SK-N-SH (cell line): ENCODE measurements at regions not wholly inside any gene's neighbourhood (a gene's known extent, or its start where the extent isn't known, plus 50 kb on each side); places are given as distances from the start of the nearest gene placed in this dataset.

Experiments
- CTCF ChIA-PET: fragments of 300-600, 350-600 bp; formaldehyde crosslinking; extraction: SDS; loops from one replicate; lab custom pipeline; 2021; lab: Yijun Ruan, JAX
- POLR2A ChIA-PET: fragments of 350-600 bp; sonication (Branson Sonifier 250); formaldehyde crosslinking; extraction: SDS; loops from one replicate; lab custom pipeline; 2020; ENCODE audit warnings: antibody characterized with exemption, inconsistent platforms; lab: Yijun Ruan, JAX
- DNase-seq: peaks from one replicate; pipeline ENCODE4 v3.0.0; 2012
- H2AFZ ChIP-seq: fragments of 200-600 bp; sonication (generic); 2 replicates; pipeline ENCODE4 v1.8.1; 2016; ENCODE audit warnings: antibody characterized with exemption, mild to moderate bottlenecking, low read depth
- H3F3A ChIP-seq: fragments of 200-600 bp; sonication (generic); replicated peaks from 2 replicates; pipeline ENCODE3; 2016; ENCODE audit warnings: antibody characterized with exemption, mild to moderate bottlenecking; ENCODE audit not compliant: insufficient read depth
- H3K27ac ChIP-seq, 2 experiments: fragments of 200-500 bp in 1 of 2; fragments of 200-600 bp in 1 of 2; sonication (Bioruptor generic) in 1 of 2; sonication (generic), shearing (Covaris generic) in 1 of 2; 2 replicates each; pipeline versions ENCODE4 v1.5.1 to v1.6.1; 2014 to 2016; ENCODE audit warnings: low read depth in 2 of 2, inconsistent platforms in 1 of 2, low read length in 1 of 2, mild to moderate bottlenecking in 1 of 2, mixed read lengths in 1 of 2
- H3K27me3 ChIP-seq: fragments of 200-600 bp; sonication (generic), shearing (Covaris generic); 2 replicates; pipeline ENCODE4 v1.6.1; 2016; ENCODE audit warnings: mixed run types; ENCODE audit not compliant: insufficient read depth
- H3K36me3 ChIP-seq, 2 experiments: fragments of 200-500 bp in 1 of 2; fragments of 200-600 bp in 1 of 2; sonication (Bioruptor generic) in 1 of 2; sonication (generic) in 1 of 2; replicated peaks in 1 of 2; 2 replicates each; pipeline versions ENCODE3 to v1.5.1; 2014 to 2016; ENCODE audit warnings: low read length in 1 of 2, mild to moderate bottlenecking in 1 of 2; ENCODE audit not compliant: insufficient read depth in 2 of 2, control insufficient read depth in 1 of 2
- H3K4me1 ChIP-seq, 2 experiments: fragments of 200-500 bp in 1 of 2; fragments of 200-600 bp in 1 of 2; sonication (Bioruptor generic) in 1 of 2; sonication (generic), shearing (Covaris generic) in 1 of 2; 2 replicates each; pipeline versions ENCODE4 v1.5.1 to v1.6.1; 2014 to 2016; ENCODE audit warnings: low read depth in 1 of 2, low read length in 1 of 2, mixed run types in 1 of 2; ENCODE audit not compliant: insufficient read depth in 2 of 2, control insufficient read depth in 1 of 2
- H3K4me2 ChIP-seq: fragments of 200-600 bp; sonication (generic), shearing (Covaris generic); 2 replicates; pipeline ENCODE4 v1.6.1; 2017; ENCODE audit warnings: mixed run types
- H3K4me3 ChIP-seq, 2 experiments: fragments of 200-500 bp in 1 of 2; fragments of 200-600 bp in 1 of 2; sonication (Bioruptor generic) in 1 of 2; sonication (generic), shearing (Covaris generic) in 1 of 2; 2 replicates each; pipeline versions ENCODE4 v1.5.1 to v1.8.1; 2014 to 2016; ENCODE audit warnings: low read depth in 2 of 2, inconsistent platforms in 1 of 2, low read length in 1 of 2, mild to moderate bottlenecking in 1 of 2, mixed read lengths in 1 of 2, moderate library complexity in 1 of 2
- H3K79me2 ChIP-seq: fragments of 200-600 bp; sonication (generic); 2 replicates; pipeline ENCODE4 v1.8.1; 2017; ENCODE audit warnings: mild to moderate bottlenecking; ENCODE audit not compliant: insufficient read depth
- H3K9ac ChIP-seq: fragments of 200-600 bp; sonication (generic); 2 replicates; pipeline ENCODE4 v1.6.1; 2017; ENCODE audit warnings: mixed run types
- H3K9me2 ChIP-seq: fragments of 200-600 bp; sonication (generic); 2 replicates; pipeline ENCODE4 v1.6.1; 2017; ENCODE audit warnings: mixed run types
- H3K9me3 ChIP-seq: fragments of 200-600 bp; sonication (generic); 2 replicates; pipeline ENCODE4 v1.6.1; 2017; ENCODE audit warnings: mixed run types, mild to moderate bottlenecking, moderate library complexity
- H4K20me1 ChIP-seq: fragments of 200-600 bp; sonication (generic); 2 replicates; pipeline ENCODE4 v1.6.1; 2017; ENCODE audit warnings: mild to moderate bottlenecking, mixed run types; ENCODE audit not compliant: insufficient read depth
- CTCF ChIP-seq: fragments of 200-600 bp; sonication (generic); IDR thresholded peaks from 2 replicates; pipeline ENCODE4 v1.6.1; 2017; ENCODE audit warnings: antibody characterized with exemption, mild to moderate bottlenecking, moderate library complexity
- ELF1 ChIP-seq: IDR thresholded peaks from 2 replicates; pipeline ENCODE4 v1.4.0; 2012
- EP300 ChIP-seq, 2 experiments: IDR thresholded peaks; 2 replicates each; pipeline versions ENCODE4 v1.4.0 to v1.6.1; 2012; ENCODE audit warnings: borderline replicate concordance in 1 of 2, low read depth in 1 of 2, low read length in 1 of 2
- EZH2phosphoT487 ChIP-seq: fragments of 200-600 bp; sonication (generic); IDR thresholded peaks from 2 replicates; pipeline ENCODE4 v1.6.1; 2017; ENCODE audit warnings: low read depth, mixed run types, mild to moderate bottlenecking, antibody characterized with exemption, moderate library complexity, borderline replicate concordance
- FOXJ3 ChIP-seq: sonication (generic); formaldehyde crosslinking; IDR thresholded peaks from 2 replicates; pipeline ENCODE4 v1.5.1; 2020; ENCODE audit warnings: mild to moderate bottlenecking, missing genetic modification reagents
- GATA2 ChIP-seq: sonication (generic); formaldehyde crosslinking; IDR thresholded peaks from 2 replicates; pipeline ENCODE4 v1.5.0; 2020; ENCODE audit warnings: mild to moderate bottlenecking, missing genetic modification reagents
- IRF3 ChIP-seq: fragments of 150-350 bp; IDR thresholded peaks from 2 replicates; pipeline ENCODE4 v1.6.1; 2016; ENCODE audit warnings: mild to moderate bottlenecking, low read depth, low read length
- MAX ChIP-seq: IDR thresholded peaks from 2 replicates; pipeline ENCODE4 v1.4.0; 2012; ENCODE audit warnings: low read depth
- MEF2A ChIP-seq: IDR thresholded peaks from 2 replicates; pipeline ENCODE4 v1.4.0; 2012; ENCODE audit warnings: low read depth, borderline replicate concordance
- MXI1 ChIP-seq: IDR thresholded peaks from 2 replicates; pipeline ENCODE4 v1.6.1; 2012; ENCODE audit warnings: mild to moderate bottlenecking, low read depth, low read length, improper control_type of control experiment
- NFIC ChIP-seq: IDR thresholded peaks from 2 replicates; pipeline ENCODE4 v1.4.0; 2012; ENCODE audit warnings: borderline replicate concordance
- NRF1 ChIP-seq: IDR thresholded peaks from 2 replicates; pipeline ENCODE4 v1.6.1; 2012; ENCODE audit warnings: low read depth, mild to moderate bottlenecking, low read length
- RAD21 ChIP-seq: IDR thresholded peaks from 2 replicates; pipeline ENCODE4 v1.6.1; 2012; ENCODE audit warnings: mild to moderate bottlenecking, low read length
- RCOR1 ChIP-seq: fragments of 150-350 bp; IDR thresholded peaks from 2 replicates; pipeline ENCODE4 v1.6.1; 2017; ENCODE audit warnings: antibody characterized with exemption, low read length
- RFX5 ChIP-seq: IDR thresholded peaks from 2 replicates; pipeline ENCODE4 v1.6.1; 2012; ENCODE audit warnings: mild to moderate bottlenecking, improper control_type of control experiment, low read length
- RXRA ChIP-seq: IDR thresholded peaks from 2 replicates; pipeline ENCODE4 v1.4.0; 2012; ENCODE audit warnings: low read depth, mild to moderate bottlenecking, borderline replicate concordance
- SIN3A ChIP-seq: IDR thresholded peaks from 2 replicates; pipeline ENCODE4 v1.6.1; 2012; ENCODE audit warnings: low read depth, mild to moderate bottlenecking, low read length, moderate library complexity, borderline replicate concordance
- SMC3 ChIP-seq: IDR thresholded peaks from 2 replicates; pipeline ENCODE4 v1.6.1; 2012; ENCODE audit warnings: low read depth, low read length, improper control_type of control experiment
- TAF1 ChIP-seq: IDR thresholded peaks from 2 replicates; pipeline ENCODE4 v1.6.1; 2012; ENCODE audit warnings: low read depth, mild to moderate bottlenecking, low read length, moderate library complexity, borderline replicate concordance
- TEAD4 ChIP-seq: IDR thresholded peaks from 2 replicates; pipeline ENCODE4 v1.4.0; 2012; ENCODE audit warnings: mild to moderate bottlenecking, borderline replicate concordance; ENCODE audit not compliant: insufficient read depth
- USF1 ChIP-seq: IDR thresholded peaks from 2 replicates; pipeline ENCODE4 v1.4.0; 2012; ENCODE audit warnings: low read depth, borderline replicate concordance
- YY1 ChIP-seq: IDR thresholded peaks from 2 replicates; pipeline ENCODE4 v1.4.0; 2012; ENCODE audit warnings: low read depth, mild to moderate bottlenecking
- ZBTB33 ChIP-seq: IDR thresholded peaks from 2 replicates; pipeline ENCODE4 v1.4.0; 2012; ENCODE audit warnings: low read depth, borderline replicate concordance
- WGBS: methylation state at CpG from one replicate; pipeline ENCODE4 v1.1.6; 2017; ENCODE audit warnings: low lambda C conversion rate; 5-methylcytosine and 5-hydroxymethylcytosine counted together

GRCh38 chr7:81590131-81590530 lies 179.7 kb downstream of the HGF start:
- Histone ChIP-seq H3K27me3 (no peaks in the 10 kb centered on the region), H3K27ac (no peak overlapping the region), H3K4me1 (no peaks in the 10 kb centered on the region; a peak in 1 of 4 replicates), H3K79me2 (no peaks in the 10 kb centered on the region), H4K20me1 (no peaks in the 10 kb centered on the region), H3K4me2 (no peak overlapping the region), H3K4me3 (no peak overlapping the region), H3F3A (peaks cover 3% of the 10 kb centered on the region), H3K9me3 (no peaks in the 10 kb centered on the region), H2AFZ (no peak overlapping the region), H3K9ac (no peak overlapping the region), H3K9me2 (no peaks in the 10 kb centered on the region), H3K36me3 (no peaks in the 10 kb centered on the region)
- WGBS = 93% methylated on average over 5 of the region's 5 CpGs
- TF ChIP-seq USF1 (no peak), RCOR1 (no peak), CTCF (no peak), MEF2A (no peak), YY1 (no peak), TAF1 (no peak), GATA2 (CRISPR knock-in tag) (no peak)
- ChIA-PET POLR2A (no interaction called here), CTCF (interaction anchor here (1.1 to 1.3 kb wide), 2 partner anchors 125 to 129 kb away, joined by 3 to 5 read pairs; no protein-coding TSS in a partner anchor)
- DNase-seq = no peak

GRCh38 chr7:81584667-81585066 lies 185.2 kb downstream of the HGF start:
- Histone ChIP-seq H3K9me3 (no peaks in the 10 kb centered on the region), H2AFZ (no peak overlapping the region), H3K4me1 (peaks cover 0 to 2% of the 10 kb centered on the region in 2 experiments; a peak in 2 of 4 replicates), H3K4me3 (no peak overlapping the region), H3K27me3 (no peaks in the 10 kb centered on the region), H3K9ac (no peak overlapping the region), H3K9me2 (no peaks in the 10 kb centered on the region), H4K20me1 (no peaks in the 10 kb centered on the region), H3K27ac (peak overlapping the region in 1 of 2 experiments; percentile 53; a peak in 2 of 4 replicates), H3F3A (peaks cover 3% of the 10 kb centered on the region), H3K4me2 (no peak overlapping the region), H3K79me2 (no peaks in the 10 kb centered on the region), H3K36me3 (no peaks in the 10 kb centered on the region)
- ChIA-PET CTCF (interaction anchor here (1.1 kb wide), 1 partner anchor 8 kb away, joined by 3 read pairs; no protein-coding TSS in a partner anchor), POLR2A (no interaction called here)
- 75% methylated on average over 4 of the region's 4 CpGs for WGBS
- no peak for DNase-seq
- no peak for TF ChIP-seq MXI1
- TF ChIP-seq SMC3 = no peak
- no peak for TF ChIP-seq TAF1
- TF ChIP-seq SIN3A = no peak
- no peak for TF ChIP-seq IRF3
- TF ChIP-seq RAD21 = no peak
- no peak for TF ChIP-seq YY1
- no peak for TF ChIP-seq FOXJ3 (CRISPR knock-in tag)
- TF ChIP-seq RXRA = no peak
- TF ChIP-seq ZBTB33 = no peak
- TF ChIP-seq MEF2A = no peak
- TF ChIP-seq ELF1 = no peak
- no peak for TF ChIP-seq NFIC
- no peak for TF ChIP-seq EZH2phosphoT487
- no peak for TF ChIP-seq NRF1
- no peak for TF ChIP-seq TEAD4
- TF ChIP-seq MAX = no peak
- TF ChIP-seq RFX5 = no peak
- TF ChIP-seq EP300 (IDR thresholded peaks at IDR 0.05; ENCODE audit: borderline replicate concordance in 1 of 2, low read depth in 1 of 2, low read length in 1 of 2) = no peak
